GM12891 (cell line): ENCODE measurements at regions not wholly inside any gene's neighbourhood (a gene's known extent, or its start where the extent isn't known, plus 50 kb on each side); places are given as distances from the start of the nearest gene placed in this dataset.

Source experiments
- POLR2A ChIP-seq: IDR thresholded peaks from 2 replicates; pipeline ENCODE4 v1.6.1; 2011; ENCODE audit warnings: low read depth, low read length, control low read depth
- POLR2AphosphoS5 ChIP-seq: IDR thresholded peaks from 2 replicates; pipeline ENCODE4 v1.6.1; 2011; ENCODE audit warnings: low read depth, low read length, control low read depth
- SPI1 ChIP-seq: IDR thresholded peaks from 2 replicates; pipeline ENCODE4 v1.6.1; 2011; ENCODE audit warnings: low read depth, low read length, control low read depth
- TAF1 ChIP-seq: IDR thresholded peaks from 2 replicates; pipeline ENCODE4 v1.6.1; 2011; ENCODE audit warnings: low read depth, low read length, control low read depth

- no peak for TF ChIP-seq POLR2A
- no peak for TF ChIP-seq POLR2AphosphoS5
- no peak for TF ChIP-seq TAF1
- no peak for TF ChIP-seq SPI1
These were observed 318.8 kb downstream of the TEX29 start for GRCh38 chr13:111639196-111639705.
